Activated CD8-positive, alpha-beta memory T cell treated with anti-CD3 and anti-CD28 coated beads, Interleukin-2, amount 50 U/mL, for 1 hour (primary cell): ENCODE measurements at regions not wholly inside any gene's neighbourhood (a gene's known extent, or its start where the extent isn't known, plus 50 kb on each side); places are given as distances from the start of the nearest gene placed in this dataset.
"Not testable (repeated sequence)": the region's sequence is repeated elsewhere in the genome, so short reads cannot be mapped to it uniquely, and the experiment has no call there.

Source experiments
- DNase-seq: peaks from one replicate; pipeline ENCODE4 v3.0.0-alpha.2; 2020; ENCODE audit errors: extremely low read depth

DNA sequence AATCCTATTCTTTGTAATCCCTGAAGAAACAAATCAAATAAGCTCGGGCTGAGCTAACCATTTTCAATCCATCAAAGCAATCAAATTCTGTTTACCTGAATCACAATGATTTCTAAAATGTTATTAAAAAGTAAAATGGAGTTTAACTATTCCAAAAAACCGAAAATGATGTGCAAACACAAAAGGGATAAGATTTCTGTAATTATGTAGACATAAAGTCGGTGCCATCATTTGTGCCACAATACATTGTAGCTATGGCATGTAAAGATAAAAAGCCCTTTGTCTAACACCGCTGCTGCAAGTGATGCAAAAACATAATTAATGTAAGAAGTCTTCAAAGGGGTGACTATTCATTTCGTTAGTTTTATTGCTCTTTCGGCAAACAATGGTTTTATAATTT is 125.1 kb upstream of the FAM204A start:
- no peak for DNase-seq

DNA sequence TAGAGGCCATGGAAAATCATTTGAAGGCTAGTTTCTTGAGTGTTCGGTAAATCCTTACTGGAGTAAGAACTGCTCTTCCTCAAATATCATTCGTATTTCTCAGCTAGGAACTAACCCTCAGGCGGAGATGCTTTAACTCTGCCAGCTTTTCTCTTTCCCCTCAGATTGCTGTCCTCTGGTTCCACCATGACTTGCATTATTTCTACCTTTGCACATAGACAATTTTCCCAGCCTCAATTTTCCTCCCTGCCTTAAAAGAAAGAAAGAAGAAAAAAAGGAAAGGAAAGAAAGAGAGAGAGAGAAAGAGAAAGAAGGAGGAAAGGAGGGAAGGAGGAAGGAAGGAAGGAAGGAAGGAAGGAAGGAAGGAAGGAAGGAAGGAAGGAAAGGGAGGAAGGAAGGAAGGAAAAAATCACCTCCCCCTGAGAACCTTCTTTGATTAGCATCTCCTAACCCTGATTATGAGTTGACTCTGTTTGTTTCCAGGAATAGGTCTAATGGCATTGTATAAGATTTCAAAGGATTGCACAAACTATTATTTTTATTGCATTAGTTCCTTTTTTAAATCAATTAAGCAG is 123.3 kb upstream of the FAM204A start:
- no peak for DNase-seq

GRCh38 chr10:118463740-118464139 is 121.6 kb upstream of the FAM204A start:
- DNase-seq, result no peak

GRCh38 chr10:118462401-118462800 is 120.3 kb upstream of the FAM204A start:
- no peak for DNase-seq

DNA sequence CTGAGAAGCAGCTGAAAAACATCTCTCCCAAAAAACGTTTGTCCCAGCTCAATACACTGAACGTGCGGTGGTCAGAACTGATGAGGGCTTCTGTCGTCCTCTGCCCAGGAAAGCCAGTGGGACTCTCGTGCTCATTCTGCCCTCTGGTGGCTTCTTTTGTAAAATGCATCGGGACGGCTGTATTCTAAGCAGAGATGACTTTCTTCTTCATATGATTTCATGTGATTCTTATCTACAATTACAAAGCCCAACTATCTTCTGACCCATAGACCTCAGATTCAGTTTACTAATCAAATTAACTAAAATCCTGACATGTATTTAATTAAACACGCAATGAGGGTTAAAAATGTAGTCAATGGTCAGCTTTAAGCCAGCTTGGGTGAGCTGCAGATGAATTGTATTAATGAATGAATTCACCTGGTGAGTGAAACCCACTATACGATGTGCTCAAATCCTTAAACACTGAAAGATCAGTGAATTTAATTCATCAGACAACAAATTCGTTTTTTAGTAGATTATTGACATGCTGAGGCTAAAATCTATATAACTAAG is 117.6 kb upstream of the FAM204A start:
- peak; percentile 3 for DNase-seq

DNA sequence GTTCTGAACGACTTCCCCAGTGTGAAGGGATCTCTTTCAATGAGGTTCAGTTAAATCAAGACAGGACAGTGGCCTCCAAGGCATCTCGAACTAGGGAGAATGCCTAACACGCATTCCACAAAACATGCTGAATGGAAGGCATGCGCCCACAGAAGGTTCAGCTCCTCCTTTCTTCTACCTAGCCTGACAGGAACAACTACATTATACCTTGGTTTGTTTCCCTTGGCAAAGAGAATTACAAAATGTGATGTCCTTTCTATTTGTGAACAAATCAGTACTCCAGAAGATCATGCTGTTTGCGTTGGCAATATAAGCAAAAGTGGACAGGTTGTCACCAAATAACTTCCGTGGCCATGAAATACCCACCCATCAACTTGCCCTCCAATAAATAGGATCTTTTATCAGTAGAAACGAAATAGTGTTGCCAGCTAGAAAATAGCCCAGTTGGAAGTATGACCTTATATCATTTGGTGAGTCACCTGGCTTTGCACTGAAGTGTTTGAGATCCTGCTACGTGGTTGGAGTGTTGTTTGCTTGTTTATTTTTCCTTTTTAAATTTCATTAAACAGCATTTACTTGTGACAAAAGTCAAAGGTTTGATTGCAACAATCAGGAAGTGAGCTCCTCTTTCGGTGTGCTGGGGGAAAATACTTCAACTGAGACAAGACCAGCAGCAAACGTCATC is 117.0 kb upstream of the FAM204A start:
- DNase-seq, result no peak

DNA sequence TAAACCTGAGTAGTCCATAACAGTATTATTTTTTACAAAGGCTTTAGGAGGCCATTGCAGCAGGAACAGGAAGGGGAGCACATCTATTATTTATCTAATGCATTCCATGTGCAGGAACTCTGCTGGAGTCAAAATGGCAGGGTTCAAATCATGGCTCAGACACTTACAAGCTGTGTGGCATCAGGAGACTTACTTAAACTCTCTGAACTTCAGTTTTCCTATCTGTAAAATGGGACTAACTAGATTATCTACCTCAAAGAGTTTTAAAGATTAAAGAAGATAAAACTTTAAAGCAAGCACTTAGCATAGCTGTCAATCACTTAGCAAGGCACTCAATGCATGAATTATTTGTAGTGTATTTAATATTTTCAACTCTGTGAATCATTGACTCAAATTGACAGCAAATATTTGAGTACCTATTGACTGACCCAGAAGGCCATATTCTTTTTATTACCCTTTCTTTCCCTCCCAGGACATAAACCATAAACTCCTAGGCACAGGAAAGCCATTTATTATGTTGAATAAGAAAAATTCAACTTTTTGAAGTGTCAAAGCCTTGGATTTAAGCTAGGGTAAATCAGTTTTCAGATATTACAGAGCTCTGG is 115.8 kb upstream of the FAM204A start:
- DNase-seq, result no peak

- no peak for DNase-seq
These were observed 113.1 kb upstream of the FAM204A start for GRCh38 chr10:118455181-118455695.

- DNase-seq, result no peak
These were observed 112.1 kb upstream of the FAM204A start for GRCh38 chr10:118454211-118454610.

DNA sequence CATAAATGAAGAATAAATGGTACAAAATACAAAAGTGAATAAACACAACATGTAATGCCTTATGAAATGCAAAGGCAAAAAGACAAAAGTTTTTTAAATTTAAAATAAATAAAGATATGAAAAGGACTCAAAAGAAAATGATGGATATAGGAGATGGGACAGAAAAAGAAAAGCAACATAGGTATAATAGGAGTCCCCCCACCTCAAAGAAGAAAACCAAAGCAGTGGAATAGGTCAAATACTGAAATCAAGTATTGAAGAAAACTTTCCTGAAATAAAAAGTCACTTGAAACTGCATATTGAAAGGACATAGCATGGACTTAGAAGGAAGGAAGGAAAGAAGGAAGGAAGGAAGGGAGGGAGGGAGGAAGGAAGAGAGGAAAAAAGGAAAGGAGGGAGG is 110.0 kb upstream of the FAM204A start:
- no peak for DNase-seq

DNA sequence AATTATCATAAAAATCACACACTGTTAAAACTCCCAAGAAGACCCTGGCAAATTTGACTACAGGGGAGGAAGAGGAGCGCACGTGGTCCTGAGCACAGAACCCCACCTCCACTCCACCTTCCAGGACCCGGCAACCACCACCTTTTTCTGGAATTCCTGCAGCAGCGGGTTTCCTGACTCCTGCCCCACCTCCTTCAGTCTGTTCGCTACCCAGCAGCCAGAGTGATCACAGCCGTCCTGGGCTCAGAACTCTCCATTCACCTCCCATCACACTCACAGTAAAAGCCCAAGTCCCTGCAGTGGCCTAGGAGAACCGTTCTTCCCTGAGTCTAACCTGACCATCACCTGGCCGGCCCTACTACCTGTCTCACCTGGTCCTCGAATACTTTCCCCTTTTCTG is 107.4 kb upstream of the FAM204A start:
- no peak for DNase-seq

DNA sequence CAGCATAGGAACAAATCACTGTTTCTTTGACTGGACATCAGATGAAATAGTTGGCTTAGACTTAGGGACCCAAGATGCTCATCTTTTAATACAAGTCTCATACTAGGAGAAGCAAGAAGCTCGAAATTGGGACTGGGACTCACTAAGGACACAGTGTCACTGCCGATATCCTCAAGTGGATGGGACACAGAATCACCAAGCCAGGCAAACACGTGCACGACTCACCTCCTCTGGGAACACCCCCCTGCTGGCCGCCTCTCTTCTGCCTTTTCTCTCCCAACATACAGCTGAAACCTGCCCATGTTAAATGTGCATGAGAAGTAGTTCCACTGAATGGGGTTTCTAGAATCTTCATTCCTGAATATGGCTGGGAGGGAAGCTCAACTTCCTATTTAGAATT is 106.6 kb upstream of the FAM204A start:
- DNase-seq, result no peak

DNA sequence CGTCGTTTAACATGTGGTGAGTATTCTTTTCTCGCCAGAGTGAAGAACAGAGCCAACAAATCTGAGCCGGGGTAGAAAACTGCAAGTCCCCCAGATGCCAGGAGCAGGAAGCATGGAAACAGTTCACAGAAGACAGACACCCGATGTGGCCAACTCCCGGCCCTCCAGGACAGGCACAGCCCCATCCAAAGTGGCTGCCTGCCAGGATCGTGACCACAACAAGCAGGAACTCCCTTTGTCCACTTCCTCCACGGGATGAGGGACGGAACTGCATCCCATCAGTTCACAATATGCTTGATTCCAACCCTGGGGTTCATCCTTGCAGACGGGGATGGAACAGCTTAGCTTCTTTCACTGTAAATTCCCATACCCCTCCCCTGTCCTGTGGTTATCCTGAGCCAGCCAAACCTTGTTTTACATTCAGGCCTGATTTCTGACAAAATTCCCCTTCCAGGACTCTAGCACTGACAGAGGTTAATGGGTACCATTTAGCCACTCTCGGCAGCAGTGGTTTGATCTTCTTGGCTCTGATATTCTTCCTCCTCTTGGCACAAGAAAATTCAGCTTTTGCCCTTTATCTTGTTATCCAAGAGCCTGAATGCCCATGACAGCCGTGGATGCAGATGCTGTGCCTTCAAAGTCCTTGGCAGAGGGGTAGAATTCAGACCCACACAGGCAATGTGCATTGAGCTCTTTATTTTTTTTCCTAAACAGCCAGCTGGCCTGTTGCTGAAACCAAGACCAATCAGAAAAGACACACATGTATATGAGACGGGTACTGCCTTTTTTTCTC is 105.5 kb upstream of the FAM204A start:
- no peak for DNase-seq

DNA sequence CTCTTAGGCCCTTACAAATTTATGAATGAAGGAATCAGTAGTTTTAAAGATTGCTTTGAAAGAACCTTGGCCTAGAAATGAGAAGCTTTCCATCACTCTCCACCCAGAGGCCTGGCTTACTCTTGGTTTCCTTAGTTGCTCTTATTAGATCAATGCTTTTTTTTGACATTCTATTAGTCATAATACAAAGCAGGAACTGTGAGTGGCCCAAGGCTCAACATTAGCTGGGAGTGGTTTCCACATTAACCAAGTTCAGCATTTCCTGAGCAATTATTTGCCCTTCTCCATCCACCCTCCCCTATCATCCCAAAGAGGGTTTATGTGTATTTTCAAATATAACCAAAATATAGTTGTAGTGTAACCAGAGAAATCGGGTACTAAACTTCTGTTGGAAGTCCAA is 103.4 kb upstream of the FAM204A start:
- DNase-seq, result no peak

- DNase-seq, result no peak
These were observed 101.9 kb upstream of the FAM204A start for GRCh38 chr10:118444069-118444468.

DNA sequence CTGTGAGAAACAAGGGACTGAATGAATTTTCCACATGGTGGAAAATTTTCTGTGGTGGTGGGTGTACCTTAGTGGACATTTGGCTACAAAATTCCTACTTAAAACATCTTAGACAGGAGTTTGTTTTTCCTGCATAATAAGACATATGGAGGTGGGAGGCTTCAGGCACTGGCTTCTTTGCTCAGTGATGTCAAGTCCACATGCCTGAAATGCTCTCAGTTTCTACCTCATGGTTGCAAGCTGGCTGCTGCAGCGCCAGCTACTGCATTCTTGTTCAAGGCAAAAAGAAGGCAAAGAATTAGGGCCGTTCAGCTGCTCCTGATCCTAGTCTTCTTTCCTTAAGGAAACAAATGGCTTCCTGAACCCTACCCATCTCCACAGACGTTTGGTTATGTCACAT is 99.9 kb upstream of the FAM204A start:
- no peak for DNase-seq

- no peak for DNase-seq
These were observed 97.7 kb upstream of the FAM204A start for GRCh38 chr10:118439824-118440223.

GRCh38 chr10:118436742-118437141 is 94.6 kb upstream of the FAM204A start:
- no peak for DNase-seq

- no peak for DNase-seq
These were observed 88.1 kb upstream of the FAM204A start for GRCh38 chr10:118430190-118430589.

DNA sequence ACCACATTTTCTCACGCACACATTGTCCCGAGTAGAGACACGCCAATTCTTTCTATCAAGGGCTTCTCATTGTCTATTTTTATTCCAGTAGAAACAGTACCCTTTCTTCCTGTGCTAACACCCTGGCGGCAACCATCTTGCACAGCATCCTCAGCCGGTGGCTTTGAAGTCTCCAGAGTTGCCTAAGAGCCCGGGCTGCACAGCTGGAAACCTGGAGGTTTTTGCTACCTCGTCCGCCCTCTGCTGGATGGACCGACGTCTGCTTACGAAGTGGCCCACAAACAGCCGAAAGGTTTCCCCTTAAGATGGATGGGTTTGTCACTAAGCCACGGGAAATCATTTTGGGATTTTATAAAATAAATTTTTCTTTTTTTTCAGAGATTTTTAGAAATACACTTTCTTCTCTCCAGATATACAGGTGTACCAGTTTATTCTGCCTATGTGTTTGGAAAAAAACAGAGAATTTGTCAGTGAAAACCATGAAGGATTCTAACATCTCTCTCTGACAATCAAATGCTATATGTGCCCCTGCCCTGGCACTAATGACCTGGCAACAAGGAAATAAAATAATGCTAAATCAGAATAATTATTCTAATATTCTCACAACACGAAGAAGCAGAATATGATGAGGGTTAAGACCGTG is 81.8 kb upstream of the FAM204A start:
- peak; percentile 14 for DNase-seq

GRCh38 chr10:118422241-118422640 is 80.1 kb upstream of the FAM204A start:
- no peak for DNase-seq

GRCh38 chr10:118420049-118420448 is 77.9 kb upstream of the FAM204A start:
- DNase-seq, result not testable (repeated sequence)
